OCI-LY1 (cell line): ENCODE measurements at regions not wholly inside any gene's neighbourhood (a gene's known extent, or its start where the extent isn't known, plus 50 kb on each side); places are given as distances from the start of the nearest gene placed in this dataset.

Source experiments
- H2AFZ ChIP-seq: fragments of 200-600 bp; sonication (generic), shearing (Covaris generic); 2 replicates; pipeline ENCODE4 v1.6.0; 2014; ENCODE audit warnings: antibody characterized with exemption, mild to moderate bottlenecking, low read length
- H3F3A ChIP-seq: fragments of 200-600 bp; sonication (generic), shearing (Covaris generic); 2 replicates; pipeline ENCODE4 v1.6.0; 2014; ENCODE audit warnings: mild to moderate bottlenecking, antibody characterized with exemption, low read length, moderate library complexity; ENCODE audit not compliant: insufficient read depth
- H3K27ac ChIP-seq: fragments of 200-600 bp; sonication (generic); 2 replicates; pipeline ENCODE4 v1.5.1; 2014; ENCODE audit warnings: low read length, mixed run types, mild to moderate bottlenecking, low read depth; ENCODE audit not compliant: poor library complexity, severe bottlenecking
- H3K27me3 ChIP-seq: fragments of 200-600 bp; sonication (generic); 2 replicates; pipeline ENCODE4 v1.6.0; 2014; ENCODE audit warnings: antibody characterized with exemption, mild to moderate bottlenecking, low read length, moderate library complexity; ENCODE audit not compliant: insufficient read depth
- H3K36me3 ChIP-seq: fragments of 200-600 bp; sonication (generic); 2 replicates; pipeline ENCODE4 v1.6.1; 2014; ENCODE audit warnings: mild to moderate bottlenecking, antibody characterized with exemption, low read length, moderate library complexity, mixed read lengths; ENCODE audit not compliant: insufficient read depth
- H3K4me1 ChIP-seq: fragments of 200-600 bp; sonication (generic); 2 replicates; pipeline ENCODE4 v1.5.1; 2014; ENCODE audit warnings: mild to moderate bottlenecking, low read length, moderate library complexity; ENCODE audit not compliant: insufficient read depth, severe bottlenecking
- H3K4me2 ChIP-seq: fragments of 200-600 bp; sonication (generic), shearing (Covaris generic); 2 replicates; pipeline ENCODE4 v1.6.1; 2014; ENCODE audit warnings: low read length
- H3K4me3 ChIP-seq: fragments of 200-600 bp; sonication (generic); 2 replicates; pipeline ENCODE4 v1.5.1; 2014; ENCODE audit warnings: low read length, low read depth, mild to moderate bottlenecking, mixed read lengths; ENCODE audit not compliant: poor library complexity, severe bottlenecking
- H3K79me2 ChIP-seq: fragments of 200-600 bp; shearing (Covaris generic); 2 replicates; pipeline ENCODE4 v1.6.1; 2016; ENCODE audit warnings: mixed run types, low read length, mixed read lengths; ENCODE audit not compliant: insufficient read depth
- H3K9ac ChIP-seq: fragments of 200-600 bp; sonication (generic), shearing (Covaris generic); 2 replicates; pipeline ENCODE4 v1.6.1; 2014; ENCODE audit warnings: mild to moderate bottlenecking, low read length, mixed read lengths
- H3K9me2 ChIP-seq: fragments of 200-600 bp; sonication (generic), shearing (Covaris generic); 2 replicates; pipeline ENCODE4 v1.6.1; 2014; ENCODE audit warnings: low read depth, mild to moderate bottlenecking, low read length, mixed read lengths
- H3K9me3 ChIP-seq: fragments of 200-600 bp; shearing (Covaris generic); 2 replicates; pipeline ENCODE4 v1.6.1; 2014; ENCODE audit warnings: low read length, mixed read lengths
- H4K20me1 ChIP-seq: fragments of 200-600 bp; sonication (generic), shearing (Covaris generic); 2 replicates; pipeline ENCODE4 v1.6.0; 2016; ENCODE audit warnings: mild to moderate bottlenecking, low read length; ENCODE audit not compliant: insufficient read depth
- CTCF ChIP-seq: fragments of 200-600 bp; sonication (generic), shearing (Covaris generic); IDR thresholded peaks from 2 replicates; pipeline ENCODE4 v1.5.1; 2017; ENCODE audit warnings: mild to moderate bottlenecking, antibody characterized with exemption, low read length, moderate library complexity, mixed read lengths
- EZH2 ChIP-seq: fragments of 200-600 bp; sonication (generic), shearing (Covaris generic); IDR thresholded peaks from 2 replicates; pipeline ENCODE4 v1.8.0; 2017; ENCODE audit warnings: borderline replicate concordance, mixed run types, mild to moderate bottlenecking, antibody characterized with exemption, low read length, moderate library complexity, mixed read lengths

- no peaks in the 10 kb centered on the region for H3K4me1 ChIP-seq
- H3K9me2 ChIP-seq = no peaks in the 10 kb centered on the region
- H3K27me3 ChIP-seq = no peaks in the 10 kb centered on the region
- H2AFZ ChIP-seq = no peak overlapping the region
- no peak overlapping the region for H3K9ac ChIP-seq
- H3K4me2 ChIP-seq = no peak overlapping the region
- no peaks in the 10 kb centered on the region for H4K20me1 ChIP-seq
- no peaks in the 10 kb centered on the region for H3K36me3 ChIP-seq
- no peaks in the 10 kb centered on the region for H3K79me2 ChIP-seq
- H3F3A ChIP-seq = no peaks in the 10 kb centered on the region
- no peak for TF ChIP-seq EZH2
- no peak for TF ChIP-seq CTCF
- H3K27ac ChIP-seq = no peak overlapping the region
- H3K4me3 ChIP-seq = no peak overlapping the region
- H3K9me3 ChIP-seq = no peaks in the 10 kb centered on the region
These were observed 1551.7 kb upstream of the GOT2 start for GRCh38 chr16:60285794-60286193.

DNA sequence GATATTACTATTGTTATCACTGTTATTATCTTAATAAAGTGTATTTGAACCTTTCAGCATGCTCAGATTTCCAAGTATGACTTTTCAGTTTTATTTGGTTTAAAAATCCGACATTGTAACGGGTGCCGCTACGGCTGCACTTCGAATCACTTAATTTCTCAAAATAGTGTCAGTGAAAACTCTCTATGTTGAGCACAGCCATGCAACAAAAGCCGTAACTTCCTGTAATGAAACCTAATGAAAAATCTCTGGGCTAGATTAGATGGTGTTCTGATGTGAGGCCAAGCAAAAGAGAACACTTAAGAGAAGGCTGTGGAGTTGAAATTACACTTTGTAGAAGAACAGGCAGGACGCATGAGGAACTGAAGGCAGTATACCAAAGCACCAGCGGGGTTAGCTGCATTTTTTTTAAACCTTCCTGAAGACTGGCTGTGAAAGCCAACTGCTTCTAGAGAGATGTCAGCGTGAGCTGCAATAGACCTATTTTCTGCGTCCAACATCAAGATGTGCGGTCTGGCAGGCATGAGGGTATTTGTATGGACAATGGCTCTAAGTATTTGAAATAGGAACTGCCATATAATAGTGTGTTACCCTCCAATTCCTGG, 1545.0 kb upstream of the GOT2 start:
- Histone ChIP-seq H3K27me3 (no peaks in the 10 kb centered on the region), H3K9me3 (no peaks in the 10 kb centered on the region), H3K4me2 (no peak overlapping the region), H3F3A (no peaks in the 10 kb centered on the region), H3K4me1 (no peaks in the 10 kb centered on the region), H3K79me2 (no peaks in the 10 kb centered on the region), H3K27ac (no peak overlapping the region), H3K4me3 (no peak overlapping the region), H4K20me1 (no peaks in the 10 kb centered on the region), H3K9ac (no peak overlapping the region), H3K9me2 (no peaks in the 10 kb centered on the region), H2AFZ (no peak overlapping the region), H3K36me3 (no peaks in the 10 kb centered on the region)
- TF ChIP-seq EZH2 = no peak
- TF ChIP-seq CTCF = no peak

DNA sequence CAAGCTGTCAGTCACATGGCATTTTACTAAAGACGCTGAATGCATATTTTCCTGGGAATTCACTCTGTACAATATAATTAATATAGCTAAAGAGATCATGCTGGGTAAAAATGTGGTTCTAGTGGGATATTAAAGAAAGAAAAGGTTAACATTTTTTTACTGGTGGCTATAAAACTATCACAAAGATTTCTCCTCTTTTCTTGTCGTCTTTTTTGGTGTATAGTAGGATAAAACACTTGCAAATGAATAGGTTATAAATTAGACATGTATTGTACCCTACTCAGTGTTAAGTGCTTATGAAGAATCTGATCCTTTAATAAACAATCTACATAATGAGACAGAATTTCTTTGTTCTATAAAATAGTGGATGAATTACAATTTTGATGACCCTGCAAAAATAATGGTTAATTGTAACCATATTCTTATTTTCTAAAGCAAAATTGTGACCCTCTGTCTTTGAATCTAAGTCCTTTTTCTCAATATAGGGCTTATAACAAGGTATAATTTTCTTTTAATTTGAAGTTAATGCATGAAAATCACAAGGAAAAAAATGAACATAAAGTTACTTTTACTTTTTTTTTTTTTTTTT, 1540.4 kb upstream of the GOT2 start:
- Histone ChIP-seq H4K20me1 (no peaks in the 10 kb centered on the region), H3K9me2 (no peaks in the 10 kb centered on the region), H3K36me3 (no peaks in the 10 kb centered on the region), H3K27ac (no peak overlapping the region), H3K79me2 (no peaks in the 10 kb centered on the region), H3K27me3 (no peaks in the 10 kb centered on the region), H3K4me1 (no peaks in the 10 kb centered on the region), H3K4me3 (no peak overlapping the region), H3K9me3 (no peaks in the 10 kb centered on the region), H3K9ac (no peak overlapping the region), H3K4me2 (no peak overlapping the region), H3F3A (no peaks in the 10 kb centered on the region), H2AFZ (no peak overlapping the region)
- TF ChIP-seq EZH2 = no peak
- TF ChIP-seq CTCF = no peak
